HG03103 (cell line): ENCODE measurements at regions not wholly inside any gene's neighbourhood (a gene's known extent, or its start where the extent isn't known, plus 50 kb on each side); places are given as distances from the start of the nearest gene placed in this dataset.

Source experiments
- ATAC-seq: cut with Tn5 transposase; IDR thresholded peaks from one replicate; pipeline ENCODE4 v1.9.1; 2021; ENCODE audit warnings: low read depth; ENCODE audit not compliant: unreplicated experiment

DNA sequence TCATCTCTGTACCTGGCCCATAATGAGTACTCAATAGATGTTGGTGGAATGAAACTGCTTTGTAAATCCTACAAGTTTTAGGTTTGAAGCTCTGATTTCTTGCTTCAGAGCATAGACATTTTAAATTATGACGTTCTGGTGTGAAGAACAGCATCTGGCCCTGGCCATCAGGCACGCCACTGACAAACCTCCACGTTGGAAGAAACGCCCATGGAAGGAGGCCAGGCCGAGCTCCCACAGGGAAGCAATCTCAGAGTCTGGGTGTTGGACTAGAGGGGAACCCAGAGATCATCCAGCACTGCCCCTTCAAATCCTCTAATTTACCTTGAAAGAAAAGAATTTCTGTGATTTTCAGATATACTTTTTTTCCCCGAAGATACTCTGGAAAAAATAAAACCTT is 328.1 kb upstream of the RGMA start:
- no peak for ATAC-seq

DNA sequence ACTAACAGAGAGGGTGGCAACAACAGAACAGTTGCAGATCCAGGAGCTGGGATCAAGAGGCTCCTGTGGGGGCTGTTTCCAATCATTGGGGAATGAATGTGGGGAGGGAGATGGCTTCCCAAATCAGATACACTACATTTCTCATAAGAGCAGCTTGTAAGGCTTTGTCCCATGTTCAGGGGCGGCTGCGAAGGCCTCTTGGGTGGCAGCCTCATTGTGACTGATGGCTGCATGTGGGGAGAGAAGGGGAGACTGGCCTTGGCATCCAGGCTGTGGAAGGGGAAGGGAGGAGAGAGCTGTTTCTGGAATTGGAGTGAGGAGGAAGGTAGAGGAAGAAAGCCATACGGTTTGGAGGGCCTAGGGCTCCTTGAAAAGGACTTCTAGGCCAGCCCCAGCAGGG is 326.6 kb upstream of the RGMA start:
- ATAC-seq: no peak

DNA sequence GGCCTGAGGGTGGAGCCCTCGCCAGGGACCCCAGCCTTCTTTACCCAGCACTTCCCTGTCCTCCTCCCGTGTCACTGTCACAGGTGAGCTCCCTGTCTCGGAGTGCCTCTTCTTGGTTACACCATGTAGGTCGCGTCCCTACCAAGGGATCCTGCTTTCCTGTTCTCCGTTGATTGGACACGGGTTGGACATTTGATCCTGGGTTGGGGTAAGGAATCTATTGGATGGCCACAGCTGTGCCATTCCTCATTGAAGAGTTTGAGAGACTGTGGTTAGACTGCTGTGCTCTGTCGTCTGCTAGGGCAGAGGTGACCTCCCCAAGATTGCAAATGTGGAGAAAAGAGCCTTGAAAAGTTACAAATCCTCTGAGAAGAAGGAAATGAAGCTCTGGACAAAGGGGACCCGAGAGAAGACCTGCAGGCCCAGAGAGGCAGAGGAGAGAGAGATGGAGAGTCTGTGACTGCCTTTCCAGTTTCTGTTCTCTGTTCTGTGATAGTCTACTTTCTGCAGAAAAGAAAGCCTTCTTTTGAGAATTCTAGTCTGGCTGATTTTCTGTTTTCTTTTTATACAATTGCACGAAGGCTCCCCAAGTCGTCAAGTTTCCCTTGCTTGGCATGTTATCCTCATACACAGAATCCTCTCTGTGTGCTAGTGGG is 325.7 kb upstream of the RGMA start:
- ATAC-seq: no peak

DNA sequence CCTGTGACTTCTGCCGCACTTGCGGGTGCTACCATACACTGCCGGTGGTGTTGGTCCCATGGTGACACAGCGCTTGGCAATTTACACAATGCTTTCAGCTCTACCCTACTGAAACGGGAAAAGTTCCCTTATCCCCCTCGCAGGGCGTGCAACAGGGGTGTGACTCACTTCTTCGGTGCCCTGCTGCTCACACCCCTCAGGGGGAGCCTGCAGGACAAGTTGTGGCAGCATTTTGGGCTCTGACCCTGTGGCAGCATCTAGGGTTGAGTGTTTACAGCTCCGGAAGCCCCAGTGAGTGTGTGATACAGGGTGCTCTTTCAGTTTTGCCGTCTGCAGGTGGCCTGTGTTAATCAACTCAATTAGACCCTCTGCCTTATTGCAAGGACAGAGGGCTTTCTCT is 324.7 kb upstream of the RGMA start:
- ATAC-seq: no peak

DNA sequence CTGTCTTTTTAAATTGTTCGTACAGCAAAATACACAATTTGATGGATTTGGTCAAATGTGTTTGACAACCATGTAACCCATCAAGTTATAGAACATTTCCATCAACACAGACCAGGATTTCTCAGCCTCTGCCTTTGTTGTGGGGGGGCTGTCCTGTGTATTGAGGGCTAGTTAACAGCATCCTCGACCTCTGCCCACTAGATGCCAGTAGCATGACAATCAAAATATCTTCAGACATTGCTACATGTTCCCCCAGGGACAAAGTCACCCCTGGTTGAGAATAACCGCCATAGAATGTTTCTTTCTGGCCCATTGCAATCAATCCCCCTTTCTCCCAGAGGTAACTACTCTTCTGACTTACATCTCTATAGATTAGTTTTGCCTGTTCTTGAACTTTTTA is 310.1 kb upstream of the RGMA start:
- no peak for ATAC-seq

DNA sequence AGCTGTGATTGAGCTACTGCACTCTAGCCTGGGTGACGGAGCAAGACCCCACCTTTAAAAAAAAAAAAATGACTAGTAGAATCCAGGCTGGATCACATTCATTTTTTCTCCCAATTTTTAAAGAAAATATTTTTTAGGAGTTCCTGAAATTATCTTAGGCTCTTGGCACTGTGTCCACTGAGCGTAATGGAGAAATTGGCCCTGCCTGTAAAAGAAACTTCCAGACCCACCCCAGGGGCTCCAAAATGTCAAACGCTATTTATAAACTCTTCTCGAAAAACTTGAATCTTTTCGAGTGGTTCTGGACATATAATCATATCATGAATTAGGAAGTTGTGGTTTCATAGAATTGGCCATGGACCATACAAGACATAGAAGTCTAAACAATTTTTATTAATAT is 300.2 kb upstream of the RGMA start:
- ATAC-seq: no peak

DNA sequence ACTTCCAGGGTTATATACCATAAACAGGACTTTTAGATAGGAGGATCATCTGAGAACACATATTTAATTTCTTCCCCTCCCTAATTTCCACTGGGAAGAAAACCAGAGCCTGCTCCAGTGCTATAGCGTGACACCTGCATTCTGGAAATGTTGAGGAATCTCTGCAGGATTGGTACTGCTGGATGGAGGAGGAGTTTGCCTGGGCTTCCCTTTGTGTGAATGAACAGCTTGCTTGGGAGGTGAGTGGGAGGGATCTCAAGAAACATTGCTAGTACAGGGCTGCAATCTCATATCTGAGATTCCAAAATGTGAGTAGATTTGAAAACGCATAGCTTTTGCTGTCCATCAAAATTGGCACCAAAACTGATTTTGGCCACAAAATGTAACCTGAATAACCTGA is 295.9 kb upstream of the RGMA start:
- ATAC-seq: no peak

DNA sequence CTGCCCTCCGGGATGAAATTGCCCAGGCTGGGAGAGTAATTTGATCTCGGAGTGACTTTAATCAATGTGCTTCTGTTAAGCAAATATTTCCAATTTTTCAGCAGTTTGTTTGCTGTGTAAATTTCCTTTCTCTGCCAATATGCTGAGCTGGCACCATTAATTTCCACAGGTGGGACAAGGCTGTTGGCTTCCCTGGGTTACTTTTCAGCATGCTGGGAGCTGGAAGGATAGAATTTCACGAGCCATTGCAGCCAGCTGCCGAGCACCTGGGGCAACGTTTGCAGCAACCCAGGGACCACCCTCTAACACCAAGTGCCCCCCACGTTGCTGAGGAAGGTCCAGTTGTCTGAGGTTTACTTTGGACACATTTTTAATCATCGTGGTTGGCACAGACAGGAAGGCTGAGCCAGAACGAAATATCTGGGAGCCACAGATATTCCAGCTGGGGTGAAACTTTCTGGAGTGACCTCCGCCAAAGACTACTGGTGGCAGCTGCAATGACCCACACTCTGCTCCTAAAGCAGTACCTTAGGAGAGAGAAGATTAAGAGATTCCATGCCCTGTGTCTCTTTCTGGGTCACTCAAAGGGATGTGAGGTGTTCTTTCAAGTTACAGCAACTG is 293.3 kb upstream of the RGMA start:
- no peak for ATAC-seq

DNA sequence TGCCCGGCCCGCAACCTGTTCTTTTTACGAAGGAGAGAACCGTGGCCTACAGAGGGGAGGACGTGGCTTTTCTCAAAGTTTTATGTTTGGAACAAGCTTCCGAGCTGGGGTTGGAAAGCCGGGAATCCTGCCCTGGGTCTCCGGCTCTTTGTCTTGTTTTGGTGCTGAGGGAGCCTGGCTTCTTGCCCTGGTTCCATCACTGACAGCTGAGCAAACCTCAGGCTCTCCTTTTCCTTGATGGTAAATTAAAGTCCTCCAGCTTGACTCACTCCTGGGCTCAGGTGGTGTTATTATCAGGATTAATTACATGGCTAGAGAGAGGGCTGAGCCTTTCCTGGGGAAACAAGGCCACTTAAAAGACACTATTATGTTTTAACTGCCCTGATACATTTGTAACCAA is 289.5 kb upstream of the RGMA start:
- no peak for ATAC-seq

DNA sequence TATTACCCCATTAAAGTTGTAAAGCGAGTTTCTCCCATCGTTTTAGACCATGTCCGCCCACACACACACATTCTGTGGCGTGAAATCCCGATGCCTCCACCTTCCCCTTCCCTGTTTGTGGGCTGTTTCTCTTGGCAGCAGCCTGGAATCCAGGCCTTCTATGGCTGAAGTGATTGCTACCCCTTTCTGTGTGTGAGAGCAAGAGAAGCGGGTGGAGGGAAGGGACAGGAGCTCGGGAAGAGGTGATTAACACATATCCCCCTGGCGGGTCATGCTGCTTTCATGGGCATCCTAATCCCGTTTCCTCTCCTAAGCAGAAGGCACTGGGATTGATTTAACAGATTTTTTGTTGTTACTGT is 283.8 kb upstream of the RGMA start:
- ATAC-seq: no peak

DNA sequence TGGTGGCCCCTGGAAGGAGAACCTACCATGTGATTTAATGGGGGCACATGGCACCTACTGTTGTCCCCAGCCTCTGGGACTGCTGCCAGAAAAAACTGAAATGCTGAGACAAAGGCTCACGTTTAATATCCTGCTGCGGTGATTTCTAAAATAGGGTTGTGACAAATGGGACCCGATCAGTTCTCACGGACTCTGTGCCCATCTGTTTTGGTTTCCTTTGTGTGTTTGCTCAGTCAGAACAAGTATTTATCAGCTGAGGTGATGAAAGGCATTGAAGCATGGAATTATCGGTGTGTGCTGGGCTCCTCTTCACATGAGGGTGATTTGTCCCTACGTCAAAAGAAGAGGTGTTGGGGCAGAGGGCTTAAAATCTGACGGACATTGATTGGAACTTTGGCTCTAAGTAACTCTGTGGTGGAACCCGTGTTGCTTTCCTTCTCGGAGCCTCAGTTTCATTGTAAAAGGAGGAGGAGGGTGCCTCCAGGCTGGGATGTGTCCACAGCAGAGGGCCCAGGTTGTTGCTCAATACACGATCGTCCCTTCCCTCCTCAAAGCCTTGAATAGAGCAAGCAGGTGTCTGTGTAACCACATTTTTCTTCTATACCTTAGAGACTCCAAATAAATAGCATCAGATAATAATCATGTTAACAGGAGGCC is 283.3 kb upstream of the RGMA start:
- no peak for ATAC-seq

DNA sequence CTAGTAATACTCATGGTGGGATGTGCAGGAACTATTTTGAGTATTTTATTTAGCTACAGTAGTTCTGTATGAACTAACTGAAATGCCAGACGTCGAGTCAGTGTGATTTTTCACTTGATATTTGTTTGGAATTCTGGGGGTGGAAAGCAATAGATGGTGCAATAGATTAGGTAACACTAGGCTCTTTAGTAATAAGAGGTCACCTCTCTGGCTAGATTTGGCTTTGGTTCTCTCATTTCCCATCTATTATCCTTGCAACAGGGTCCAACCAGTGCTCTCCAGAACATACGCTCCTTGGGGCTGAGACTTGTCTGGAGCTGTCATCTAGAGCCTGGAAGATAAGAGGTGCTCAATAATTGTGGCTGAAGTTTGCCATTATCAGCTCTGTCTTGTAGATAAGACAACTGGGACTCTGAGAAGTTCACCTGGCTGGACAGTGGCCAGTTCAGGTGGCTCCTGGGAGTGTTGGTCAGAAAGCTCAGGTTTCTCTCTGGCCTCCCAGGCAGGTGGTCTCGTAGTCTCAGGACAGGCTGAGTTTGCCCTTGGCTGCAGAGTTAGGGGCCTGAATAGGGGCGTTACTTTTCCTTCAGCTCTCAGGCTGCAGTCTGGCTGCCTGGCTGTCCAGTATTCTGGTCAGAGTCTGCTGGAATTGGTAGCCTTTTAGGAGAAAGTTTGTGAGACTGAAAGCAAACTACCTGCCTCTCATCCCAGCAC is 277.5 kb upstream of the RGMA start:
- no peak for ATAC-seq

DNA sequence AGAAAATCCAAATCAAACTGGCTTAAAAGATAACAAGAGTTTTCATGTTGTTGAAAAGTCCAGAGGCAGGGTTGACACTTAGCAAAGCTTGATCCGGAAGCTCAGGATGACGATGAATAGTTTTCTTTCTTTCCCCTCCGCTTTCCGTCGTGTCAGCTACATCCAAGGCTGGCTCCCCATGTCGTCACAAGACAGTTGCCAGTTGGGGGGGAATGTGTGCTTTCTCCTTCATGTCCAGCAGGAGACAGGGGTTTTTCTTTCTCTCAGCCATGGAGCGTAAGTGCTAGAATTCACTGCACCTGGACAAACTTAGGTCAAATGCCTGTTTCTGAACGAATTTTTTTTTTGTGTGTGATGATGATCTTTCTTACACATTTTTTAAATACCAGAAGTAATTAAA is 273.8 kb upstream of the RGMA start:
- ATAC-seq: no peak

DNA sequence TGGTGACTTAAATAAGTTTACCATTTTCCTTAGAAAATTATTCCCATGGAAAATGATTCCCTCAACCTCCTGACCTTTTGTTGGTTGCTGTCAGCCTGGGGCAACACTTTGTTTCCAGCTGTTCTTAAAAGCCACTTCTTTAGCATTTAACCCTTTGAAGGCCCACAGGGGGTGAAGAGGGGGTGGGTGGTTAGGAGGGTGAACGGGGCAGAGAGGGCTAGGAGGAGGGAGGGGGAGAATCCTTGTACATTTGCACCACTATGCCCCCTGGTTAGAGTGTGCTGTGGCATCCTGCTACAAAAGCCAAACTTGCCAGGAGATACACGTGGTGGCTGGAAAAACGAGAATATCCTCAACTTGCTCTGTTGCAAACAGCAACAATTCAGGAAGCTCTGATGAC is 273.2 kb upstream of the RGMA start:
- no peak for ATAC-seq

DNA sequence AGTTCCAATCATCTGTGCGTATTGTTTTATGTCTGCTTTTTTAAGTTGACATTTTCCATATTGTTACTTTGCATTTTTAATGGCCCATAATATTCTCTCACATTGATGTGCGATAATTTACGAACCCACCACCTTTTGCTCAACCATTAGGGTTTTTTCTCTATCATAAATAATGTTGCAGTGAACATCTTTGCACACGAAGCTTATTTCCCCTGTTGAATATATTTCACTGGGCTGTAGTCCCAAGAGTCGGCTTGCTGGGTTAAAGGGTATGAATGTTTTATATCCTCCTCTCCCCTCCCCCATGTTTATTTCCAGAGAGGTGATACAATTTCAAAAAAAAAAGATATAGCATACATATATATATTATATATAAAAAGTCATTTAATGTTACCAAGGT is 272.7 kb upstream of the RGMA start:
- no peak for ATAC-seq

DNA sequence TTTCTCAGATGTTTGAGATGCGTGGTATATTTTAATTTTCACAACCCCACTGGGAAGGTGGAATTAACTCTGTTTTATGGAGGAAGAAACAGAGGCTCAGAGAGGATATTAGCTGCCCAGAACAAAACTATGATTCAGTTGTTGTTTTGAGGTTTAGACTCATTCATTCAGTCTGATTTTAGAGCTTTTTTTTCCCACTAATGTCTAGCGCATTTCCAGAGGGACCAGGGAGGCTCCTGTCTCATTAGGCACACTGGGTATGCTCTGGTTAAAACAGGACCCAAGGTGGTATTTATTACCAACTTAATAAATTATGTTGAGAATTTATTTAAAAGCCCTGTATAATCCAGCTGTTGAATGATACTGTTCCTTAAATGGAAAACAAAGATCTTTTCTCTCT is 272.0 kb upstream of the RGMA start:
- no peak for ATAC-seq

DNA sequence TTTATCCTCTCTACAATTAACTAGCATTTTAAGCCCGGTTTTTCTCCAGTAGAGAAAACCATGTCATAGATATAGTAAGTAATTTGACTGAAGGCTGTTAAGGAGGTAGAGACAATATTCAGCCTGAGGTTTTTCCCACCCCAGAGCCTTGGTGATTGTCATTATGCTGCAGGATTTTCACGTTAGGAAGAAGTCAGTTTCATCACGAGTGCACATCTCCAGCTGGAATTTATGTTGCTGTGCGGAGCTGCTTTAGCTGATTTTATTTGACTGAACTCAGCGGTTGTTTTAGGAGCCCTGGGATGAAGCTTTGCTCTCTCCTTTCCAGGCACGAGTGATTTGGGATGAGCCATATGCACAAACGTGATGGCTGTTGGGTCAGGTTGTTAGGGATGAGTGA is 271.3 kb upstream of the RGMA start:
- no peak for ATAC-seq

DNA sequence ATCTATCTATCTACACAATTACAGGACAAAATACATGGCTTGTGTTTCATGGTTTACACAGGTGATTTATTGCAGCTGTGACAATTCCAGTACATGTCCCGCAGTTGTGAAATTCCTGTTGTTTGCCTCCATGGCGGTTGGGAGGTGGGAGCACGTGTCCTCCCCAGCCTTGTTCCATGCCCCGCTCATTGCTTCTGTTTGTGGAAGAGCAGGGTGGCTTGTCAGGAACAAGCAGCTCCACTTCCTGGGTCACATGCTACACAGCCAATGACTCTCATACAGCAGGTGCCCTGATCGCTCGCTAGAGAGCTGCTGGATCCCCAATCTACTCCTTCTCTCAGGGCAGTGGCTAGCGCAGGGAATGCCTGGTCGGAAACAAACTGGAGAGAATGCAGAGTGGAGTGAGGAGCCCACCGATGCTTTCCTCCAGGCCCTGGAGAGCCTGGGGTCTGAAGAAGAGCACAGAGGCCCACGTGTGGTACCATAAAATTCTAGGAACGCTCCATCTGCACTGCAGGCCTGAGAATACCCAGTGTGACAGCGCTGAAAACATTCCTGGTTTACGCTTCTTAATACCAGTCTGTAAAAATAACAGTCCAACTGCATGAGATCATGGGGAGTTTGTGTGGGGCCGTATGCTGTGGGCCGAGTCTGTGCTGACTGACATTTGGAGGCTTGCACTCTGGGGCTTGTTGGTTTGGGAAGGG is 270.6 kb upstream of the RGMA start:
- ATAC-seq: no peak

DNA sequence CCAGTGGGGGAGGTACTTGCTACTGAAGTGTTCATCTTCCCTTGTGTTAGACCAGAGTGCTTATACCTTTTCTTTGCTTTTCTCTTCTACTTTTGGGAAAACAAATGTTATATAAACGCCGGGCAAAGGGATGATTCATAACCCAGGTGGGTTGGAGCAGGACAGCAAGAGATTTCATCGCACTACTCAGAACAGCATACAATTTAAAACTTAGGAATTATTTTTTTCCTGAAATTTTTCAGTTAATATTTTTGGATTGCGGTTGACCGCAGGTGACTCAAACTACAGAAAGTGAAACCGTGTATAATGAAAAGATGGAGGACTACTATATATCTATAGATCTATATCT is 270.0 kb upstream of the RGMA start:
- no peak for ATAC-seq

DNA sequence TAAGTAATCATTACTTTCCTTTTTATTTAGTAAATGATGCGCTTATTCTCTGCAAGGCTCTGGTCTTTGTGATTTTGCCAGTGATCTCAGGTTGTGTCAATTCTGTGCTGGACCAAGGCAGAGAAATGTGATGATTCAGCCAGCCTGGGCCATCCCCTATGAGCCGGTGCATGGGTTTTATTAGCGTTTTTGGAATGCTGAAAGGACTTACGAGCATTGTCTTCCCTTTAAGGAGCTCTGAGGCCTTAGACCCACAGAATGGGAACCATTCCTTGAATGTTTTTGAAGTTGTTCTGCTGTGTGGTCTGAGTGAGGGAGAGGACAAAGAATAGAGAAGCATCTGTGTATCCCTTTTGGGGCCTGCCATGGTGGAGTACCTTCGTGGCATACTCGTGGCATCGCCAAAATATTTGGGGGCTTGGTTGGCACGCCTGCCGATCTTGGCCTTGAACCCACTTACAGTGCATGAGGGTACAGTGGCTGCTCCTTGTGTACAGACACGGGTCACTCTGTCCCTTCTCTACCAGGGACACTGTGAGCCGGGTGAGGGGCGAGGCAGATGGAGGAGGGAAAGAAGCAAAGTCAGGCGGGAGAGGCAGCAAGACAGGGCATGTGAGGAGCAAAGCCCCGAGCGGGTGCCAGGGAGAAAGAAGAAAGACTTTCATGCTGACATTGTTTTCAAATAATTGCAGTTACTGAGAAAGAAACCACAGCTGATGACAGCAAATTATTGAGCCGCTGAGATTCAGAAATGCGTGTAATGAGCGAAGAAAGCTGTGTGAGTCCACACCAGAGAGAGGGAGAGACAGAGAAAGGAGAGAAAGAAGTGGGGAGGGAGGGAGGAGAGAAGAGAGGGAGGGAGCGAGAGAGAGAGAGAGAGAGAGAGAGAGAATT is 269.4 kb upstream of the RGMA start:
- ATAC-seq: no peak
